GM19025 (cell line): ENCODE measurements at regions not wholly inside any gene's neighbourhood (a gene's known extent, or its start where the extent isn't known, plus 50 kb on each side); places are given as distances from the start of the nearest gene placed in this dataset.

Source experiments
- ATAC-seq: cut with Tn5 transposase; IDR thresholded peaks from one replicate; pipeline ENCODE4 v1.9.1; 2021; ENCODE audit warnings: mild to moderate bottlenecking, low read depth, moderate library complexity; ENCODE audit not compliant: unreplicated experiment

DNA sequence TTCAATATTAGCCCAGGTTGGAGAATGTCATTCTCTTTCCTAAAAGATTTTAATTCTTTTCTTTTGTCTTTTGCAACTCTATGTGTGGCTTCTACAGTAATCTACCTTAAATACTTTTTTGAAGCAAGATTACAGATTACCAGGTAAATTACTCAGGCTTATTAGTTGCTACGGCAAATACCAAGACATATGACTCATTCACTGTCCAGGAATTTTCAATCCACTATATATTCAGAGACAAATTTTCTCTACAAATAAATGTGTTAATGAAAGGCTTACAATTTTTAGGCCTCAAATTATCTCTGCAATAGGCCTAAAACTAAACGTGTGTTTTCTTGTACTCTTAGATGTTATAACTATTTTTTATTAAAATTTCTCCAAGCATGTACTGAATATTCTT lies 631.3 kb downstream of the DIAPH3 start:
- no peak for ATAC-seq

- no peak for ATAC-seq
These were observed 629.9 kb downstream of the DIAPH3 start for GRCh38 chr13:59533561-59534555.

DNA sequence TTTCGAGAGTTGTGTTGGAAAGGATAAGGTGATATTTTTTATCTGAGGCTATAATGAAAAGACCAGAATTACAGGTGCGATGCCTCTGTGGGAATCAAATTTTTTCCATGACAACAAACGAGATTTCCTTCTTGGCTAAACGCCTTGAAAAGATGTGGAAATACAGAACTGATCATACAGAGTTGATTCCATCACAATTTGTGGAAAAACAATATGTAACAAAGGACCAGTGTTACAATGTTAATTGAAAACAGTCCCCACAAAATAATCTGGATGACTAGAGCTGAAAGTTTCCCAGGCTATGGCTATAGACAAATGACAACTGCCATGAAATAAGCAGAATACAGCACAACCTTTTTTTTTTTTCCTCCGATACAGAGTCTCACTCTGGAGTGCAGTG lies 628.9 kb downstream of the DIAPH3 start:
- ATAC-seq = no peak

DNA sequence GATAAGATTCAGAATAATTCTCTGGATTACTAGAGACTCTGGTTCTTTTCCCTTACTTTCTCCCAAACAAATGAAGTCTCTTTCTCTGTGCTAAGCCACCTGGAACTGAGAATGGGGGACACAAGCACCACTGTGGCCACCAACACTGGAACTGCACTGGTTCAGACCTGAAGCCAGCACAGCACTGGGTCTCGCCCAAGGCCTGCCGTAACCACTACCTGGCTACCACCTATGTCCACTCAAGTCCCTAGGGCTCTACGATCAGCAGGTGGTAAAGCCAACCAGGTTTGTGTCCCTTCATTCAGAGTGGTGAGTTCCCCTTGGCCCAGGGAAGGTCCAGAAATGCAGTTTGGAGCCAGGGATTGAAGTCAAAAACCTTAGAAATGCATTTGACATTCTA lies 626.2 kb downstream of the DIAPH3 start:
- no peak for ATAC-seq

DNA sequence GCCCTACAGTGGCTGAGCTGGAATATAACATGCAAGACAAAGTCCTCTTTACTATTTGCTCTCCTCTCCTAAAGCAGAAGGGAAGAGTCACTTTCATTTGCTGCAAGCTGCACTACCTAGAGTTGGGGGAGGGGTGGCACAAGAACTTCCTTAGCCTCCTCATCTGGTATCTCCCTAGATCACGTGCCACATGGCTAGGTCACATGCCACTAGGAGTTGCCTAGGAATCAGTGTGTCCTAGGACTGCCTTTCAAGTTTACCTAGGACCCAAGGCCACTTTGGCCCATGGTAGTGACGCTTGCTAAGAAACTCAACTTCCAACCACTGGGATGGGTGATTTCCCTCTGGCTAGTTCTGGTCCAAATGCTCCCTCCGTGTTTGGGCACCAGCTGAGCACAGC lies 625.2 kb downstream of the DIAPH3 start:
- ATAC-seq = no peak

- ATAC-seq = no peak
These were observed 621.4 kb downstream of the DIAPH3 start for GRCh38 chr13:59542303-59542702.

DNA sequence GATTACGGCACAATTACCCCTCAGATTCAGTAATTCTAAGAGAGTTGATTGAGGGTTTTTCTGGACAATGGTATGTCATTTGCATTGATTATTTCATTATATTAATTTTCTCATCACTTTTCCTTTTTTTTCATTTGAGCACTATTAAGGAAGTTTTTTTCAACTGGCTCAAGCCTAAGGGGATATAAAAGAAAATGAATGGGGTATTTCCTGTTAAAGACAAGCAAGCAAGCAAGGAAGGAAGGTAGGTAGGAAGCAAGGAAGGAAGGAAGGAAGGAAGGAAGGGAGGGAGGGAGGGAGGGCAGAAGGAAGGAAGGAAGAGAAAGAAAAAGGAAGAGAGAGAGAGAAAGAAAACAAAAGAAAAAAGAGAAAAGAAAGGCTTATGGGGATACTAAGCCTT lies 620.3 kb downstream of the DIAPH3 start:
- no peak for ATAC-seq

DNA sequence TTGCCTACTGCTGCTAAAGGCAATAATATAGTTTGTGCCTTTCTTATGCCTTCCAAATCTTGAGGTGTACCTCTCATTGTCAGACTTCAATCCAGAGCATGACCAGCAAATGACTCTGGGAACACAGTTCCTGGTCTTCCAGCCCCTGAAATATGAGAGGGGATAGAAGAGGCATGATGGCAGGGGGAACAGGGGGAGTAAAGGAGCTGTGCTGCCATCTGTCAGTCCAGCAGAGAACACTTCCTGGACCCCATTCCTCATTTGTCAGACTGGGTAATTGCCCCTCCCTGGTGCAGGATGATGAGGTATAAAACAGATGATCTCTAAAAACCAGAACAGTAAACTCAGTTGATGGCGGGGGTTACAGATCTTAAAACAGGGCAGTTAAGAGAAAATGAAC lies 618.7 kb downstream of the DIAPH3 start:
- no peak for ATAC-seq

GRCh38 chr13:59546178-59546577 lies 617.5 kb downstream of the DIAPH3 start:
- ATAC-seq = no peak

GRCh38 chr13:59547950-59548349 lies 615.8 kb downstream of the DIAPH3 start:
- no peak for ATAC-seq

GRCh38 chr13:59562924-59563323 lies 600.8 kb downstream of the DIAPH3 start:
- no peak for ATAC-seq

DNA sequence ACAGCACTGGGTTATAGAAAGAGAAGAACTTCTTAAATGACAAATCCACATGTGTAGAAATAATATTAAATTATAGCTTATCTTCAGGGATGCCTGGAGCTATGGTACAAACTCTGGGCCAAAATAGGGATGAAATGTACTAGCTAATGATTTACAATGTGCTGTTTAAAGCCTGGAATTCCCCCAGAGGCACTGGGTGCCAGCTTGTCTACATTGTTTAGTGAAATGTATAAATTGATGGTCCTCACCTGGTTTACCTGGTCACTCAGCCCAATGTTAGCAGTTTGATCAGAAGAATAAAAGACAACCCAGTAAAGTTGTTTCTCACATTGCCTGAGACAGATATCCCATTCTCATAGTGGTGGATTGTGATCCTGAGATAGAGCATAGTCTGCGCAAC lies 597.2 kb downstream of the DIAPH3 start:
- no peak for ATAC-seq

- no peak for ATAC-seq
These were observed 595.4 kb downstream of the DIAPH3 start for GRCh38 chr13:59568306-59568705.

- no peak for ATAC-seq
These were observed 593.5 kb downstream of the DIAPH3 start for GRCh38 chr13:59570204-59570603.

DNA sequence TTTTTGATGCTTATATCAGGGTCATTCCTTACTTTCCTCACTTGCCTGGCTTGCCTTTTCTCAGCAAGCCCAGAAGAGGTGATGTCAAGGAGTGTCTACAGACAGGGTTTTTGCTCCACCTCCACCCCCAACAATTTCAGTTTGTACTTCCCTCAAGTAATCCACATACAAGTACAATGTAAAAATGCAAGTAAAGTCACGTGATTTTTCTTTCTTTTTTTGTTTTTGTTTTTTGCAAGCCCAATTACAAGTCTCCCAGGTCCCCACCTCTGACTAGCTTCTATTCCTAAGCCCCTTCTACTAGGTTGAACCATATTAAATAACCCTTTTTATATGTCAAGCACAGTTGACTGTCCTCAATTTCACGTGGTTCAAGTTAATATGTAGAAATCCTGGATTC lies 579.6 kb downstream of the DIAPH3 start:
- no peak for ATAC-seq

- no peak for ATAC-seq
These were observed 578.7 kb downstream of the DIAPH3 start for GRCh38 chr13:59584761-59585670.

DNA sequence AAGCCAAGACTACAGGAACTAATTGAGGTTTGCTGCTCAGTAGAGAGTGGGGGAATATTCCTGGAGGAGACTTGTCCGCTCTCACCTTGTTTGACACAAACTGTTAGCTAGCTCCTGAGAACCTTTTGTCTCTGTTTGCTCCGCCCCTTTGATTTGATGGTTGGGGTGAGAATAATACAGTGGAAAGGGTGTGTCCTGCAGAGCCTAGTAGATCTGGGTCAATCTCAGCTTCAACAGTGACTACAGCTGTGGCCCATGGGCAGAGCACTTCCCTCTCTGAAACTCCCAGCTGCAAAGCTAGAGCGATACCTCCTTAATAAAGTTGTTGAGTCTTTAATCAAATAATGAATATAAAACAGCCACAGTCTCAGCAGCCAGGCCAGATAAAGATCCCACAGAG lies 576.7 kb downstream of the DIAPH3 start:
- ATAC-seq = no peak

DNA sequence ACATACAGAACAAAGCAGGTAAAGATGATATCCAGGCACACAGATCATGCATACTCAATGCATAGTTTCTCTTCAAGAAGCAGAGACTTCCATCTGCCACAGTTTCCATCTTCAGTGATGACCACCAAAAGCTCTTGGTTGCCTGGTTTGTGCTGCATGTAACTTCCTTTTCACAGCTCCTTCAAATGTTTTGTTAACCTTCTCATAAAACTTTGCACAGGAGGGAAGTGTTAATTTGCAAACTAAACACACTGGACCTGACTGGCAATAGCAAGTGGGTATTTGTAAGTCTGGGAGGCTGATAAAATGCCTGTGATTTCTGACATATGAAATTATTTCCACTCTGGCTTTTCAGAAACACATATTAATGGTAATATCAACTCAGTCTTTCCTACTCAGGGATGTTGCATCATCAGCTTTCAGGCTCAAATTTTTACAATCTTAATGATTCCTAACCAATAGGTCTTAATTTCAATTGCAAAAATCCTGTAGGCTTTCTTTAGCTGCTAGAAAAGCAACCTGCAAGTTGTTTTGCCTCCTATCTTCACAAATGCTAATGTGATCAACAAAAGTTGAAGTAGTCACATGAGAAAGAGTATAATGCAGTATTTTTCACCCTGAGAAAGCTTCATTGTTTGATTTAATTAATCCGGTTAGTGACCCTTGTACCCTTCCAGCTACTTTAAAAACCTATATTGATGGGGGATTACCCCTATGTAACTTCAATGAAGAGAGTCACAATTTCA lies 575.6 kb downstream of the DIAPH3 start:
- no peak for ATAC-seq

DNA sequence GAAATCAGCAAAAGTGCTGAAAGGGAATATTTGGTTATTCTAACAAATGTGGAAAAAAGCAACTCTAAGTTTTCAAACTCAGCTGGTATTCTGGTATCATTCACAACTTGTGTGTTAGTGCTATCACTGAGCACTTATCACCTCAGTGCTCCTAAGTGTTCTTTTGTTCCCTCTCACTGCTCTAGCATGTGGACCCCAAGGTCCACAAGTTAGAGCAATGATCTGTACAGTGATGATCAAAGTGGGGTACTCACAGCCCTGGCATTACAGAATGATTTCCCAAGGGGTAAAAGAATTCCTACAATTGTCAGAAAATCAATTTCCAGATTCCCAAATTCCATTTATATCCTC lies 575.0 kb downstream of the DIAPH3 start:
- ATAC-seq = no peak

GRCh38 chr13:59601993-59602392 lies 561.7 kb downstream of the DIAPH3 start:
- ATAC-seq = no peak

GRCh38 chr13:59603646-59604045 lies 560.1 kb downstream of the DIAPH3 start:
- ATAC-seq = no peak
